ENCODE measurements at regions not wholly inside any gene's neighbourhood (a gene's known extent, or its start where the extent isn't known, plus 50 kb on each side); places are given as distances from the start of the nearest gene placed in this dataset.

DNA sequence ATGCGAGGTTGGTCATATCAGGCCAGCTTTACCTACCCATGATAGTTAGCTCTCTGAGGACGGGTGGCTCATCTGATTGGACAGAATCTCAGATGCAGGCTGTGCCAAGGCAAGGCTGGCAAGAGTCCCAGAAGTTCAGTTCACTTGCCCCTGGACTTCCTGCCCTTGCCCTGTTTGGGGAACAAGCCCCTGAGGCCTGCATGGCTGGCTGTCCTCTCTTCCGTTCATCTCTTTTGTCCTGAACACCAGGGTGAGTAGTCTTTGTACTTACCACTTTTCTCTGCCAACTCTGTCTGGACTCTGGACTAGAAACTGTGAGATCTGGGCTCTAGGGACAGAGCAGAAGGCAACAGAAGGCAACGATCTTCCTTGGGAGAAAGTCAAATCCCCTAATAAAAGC is 769.9 kb downstream of the QKI start:
- TF ChIP-seq PPARA (CRISPR knock-in tag; IDR thresholded peaks at IDR 0.05; ENCODE audit: borderline replicate concordance) (no peak), ZNF70 (CRISPR knock-in tag; IDR thresholded peaks at IDR 0.05) (no peak), ARNTL (CRISPR knock-in tag; IDR thresholded peaks at IDR 0.05; ENCODE audit: borderline replicate concordance, low read depth) (no peak), ZC3H10 (CRISPR knock-in tag; IDR thresholded peaks at IDR 0.05) (no peak), ZFP3 (CRISPR knock-in tag; IDR thresholded peaks at IDR 0.05) (no peak)
- TF ChIP-seq, protein P1, sequence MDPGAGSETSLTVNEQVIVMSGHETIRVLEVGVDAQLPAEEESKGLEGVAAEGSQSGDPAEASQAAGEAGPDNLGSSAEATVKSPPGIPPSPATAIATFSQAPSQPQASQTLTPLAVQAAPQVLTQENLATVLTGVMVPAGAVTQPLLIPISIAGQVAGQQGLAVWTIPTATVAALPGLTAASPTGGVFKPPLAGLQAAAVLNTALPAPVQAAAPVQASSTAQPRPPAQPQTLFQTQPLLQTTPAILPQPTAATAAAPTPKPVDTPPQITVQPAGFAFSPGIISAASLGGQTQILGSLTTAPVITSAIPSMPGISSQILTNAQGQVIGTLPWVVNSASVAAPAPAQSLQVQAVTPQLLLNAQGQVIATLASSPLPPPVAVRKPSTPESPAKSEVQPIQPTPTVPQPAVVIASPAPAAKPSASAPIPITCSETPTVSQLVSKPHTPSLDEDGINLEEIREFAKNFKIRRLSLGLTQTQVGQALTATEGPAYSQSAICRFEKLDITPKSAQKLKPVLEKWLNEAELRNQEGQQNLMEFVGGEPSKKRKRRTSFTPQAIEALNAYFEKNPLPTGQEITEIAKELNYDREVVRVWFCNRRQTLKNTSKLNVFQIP (CRISPR knock-in tag; IDR thresholded peaks at IDR 0.05; ENCODE audit: borderline replicate concordance, low read depth), result no peak
- TF ChIP-seq, protein P2, sequence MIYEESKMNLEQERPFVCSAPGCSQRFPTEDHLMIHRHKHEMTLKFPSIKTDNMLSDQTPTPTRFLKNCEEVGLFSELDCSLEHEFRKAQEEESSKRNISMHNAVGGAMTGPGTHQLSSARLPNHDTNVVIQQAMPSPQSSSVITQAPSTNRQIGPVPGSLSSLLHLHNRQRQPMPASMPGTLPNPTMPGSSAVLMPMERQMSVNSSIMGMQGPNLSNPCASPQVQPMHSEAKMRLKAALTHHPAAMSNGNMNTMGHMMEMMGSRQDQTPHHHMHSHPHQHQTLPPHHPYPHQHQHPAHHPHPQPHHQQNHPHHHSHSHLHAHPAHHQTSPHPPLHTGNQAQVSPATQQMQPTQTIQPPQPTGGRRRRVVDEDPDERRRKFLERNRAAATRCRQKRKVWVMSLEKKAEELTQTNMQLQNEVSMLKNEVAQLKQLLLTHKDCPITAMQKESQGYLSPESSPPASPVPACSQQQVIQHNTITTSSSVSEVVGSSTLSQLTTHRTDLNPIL (CRISPR knock-in tag; IDR thresholded peaks at IDR 0.05; ENCODE audit: low read depth), result no peak

Data from SK-N-SH treated with all-trans-retinoic acid at 6 μM for 48 hours (cell line).